GM20000 (cell line): ENCODE measurements at regions not wholly inside any gene's neighbourhood (a gene's known extent, or its start where the extent isn't known, plus 50 kb on each side); places are given as distances from the start of the nearest gene placed in this dataset.

ENCODE experiments used
- DNase-seq: peaks from one replicate; pipeline ENCODE4 v3.0.0; 2012; ENCODE audit warnings: low spot score
- TF ChIP-seq, protein P1 (sequence below): IDR thresholded peaks from 2 replicates; pipeline ENCODE4 v1.5.1; 2012; ENCODE audit warnings: mild to moderate bottlenecking, control low read depth; ENCODE audit errors: extremely low read depth, missing control alignments

DNA sequence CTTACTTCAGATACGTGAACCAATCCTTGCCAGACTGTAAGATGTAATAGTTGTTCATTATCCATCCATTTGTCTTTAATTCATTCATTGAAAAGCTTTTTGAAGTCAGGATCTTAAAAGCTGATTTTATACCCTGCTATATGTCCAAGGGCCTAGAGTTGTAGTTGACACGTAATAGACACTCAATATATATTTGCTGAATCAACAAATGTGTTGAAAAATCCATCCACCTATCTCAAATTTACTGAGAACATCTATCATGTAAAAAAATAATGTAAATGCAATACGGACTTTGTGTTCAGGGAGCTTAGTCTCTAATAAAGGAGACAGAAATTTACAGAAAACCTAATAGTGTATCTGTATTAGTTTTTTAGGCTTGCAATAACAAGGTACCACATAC is 521.0 kb downstream of the METTL15 start:
- TF ChIP-seq, protein P1, sequence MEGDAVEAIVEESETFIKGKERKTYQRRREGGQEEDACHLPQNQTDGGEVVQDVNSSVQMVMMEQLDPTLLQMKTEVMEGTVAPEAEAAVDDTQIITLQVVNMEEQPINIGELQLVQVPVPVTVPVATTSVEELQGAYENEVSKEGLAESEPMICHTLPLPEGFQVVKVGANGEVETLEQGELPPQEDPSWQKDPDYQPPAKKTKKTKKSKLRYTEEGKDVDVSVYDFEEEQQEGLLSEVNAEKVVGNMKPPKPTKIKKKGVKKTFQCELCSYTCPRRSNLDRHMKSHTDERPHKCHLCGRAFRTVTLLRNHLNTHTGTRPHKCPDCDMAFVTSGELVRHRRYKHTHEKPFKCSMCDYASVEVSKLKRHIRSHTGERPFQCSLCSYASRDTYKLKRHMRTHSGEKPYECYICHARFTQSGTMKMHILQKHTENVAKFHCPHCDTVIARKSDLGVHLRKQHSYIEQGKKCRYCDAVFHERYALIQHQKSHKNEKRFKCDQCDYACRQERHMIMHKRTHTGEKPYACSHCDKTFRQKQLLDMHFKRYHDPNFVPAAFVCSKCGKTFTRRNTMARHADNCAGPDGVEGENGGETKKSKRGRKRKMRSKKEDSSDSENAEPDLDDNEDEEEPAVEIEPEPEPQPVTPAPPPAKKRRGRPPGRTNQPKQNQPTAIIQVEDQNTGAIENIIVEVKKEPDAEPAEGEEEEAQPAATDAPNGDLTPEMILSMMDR = no peak
- no peak for DNase-seq

- TF ChIP-seq, protein P1 = no peak
- no peak for DNase-seq
Observed at GRCh38 chr11:28628412-28628811, 520.2 kb downstream of the METTL15 start.

- DNase-seq = no peak
Observed at GRCh38 chr11:28627690-28628255, 519.6 kb downstream of the METTL15 start.

DNA sequence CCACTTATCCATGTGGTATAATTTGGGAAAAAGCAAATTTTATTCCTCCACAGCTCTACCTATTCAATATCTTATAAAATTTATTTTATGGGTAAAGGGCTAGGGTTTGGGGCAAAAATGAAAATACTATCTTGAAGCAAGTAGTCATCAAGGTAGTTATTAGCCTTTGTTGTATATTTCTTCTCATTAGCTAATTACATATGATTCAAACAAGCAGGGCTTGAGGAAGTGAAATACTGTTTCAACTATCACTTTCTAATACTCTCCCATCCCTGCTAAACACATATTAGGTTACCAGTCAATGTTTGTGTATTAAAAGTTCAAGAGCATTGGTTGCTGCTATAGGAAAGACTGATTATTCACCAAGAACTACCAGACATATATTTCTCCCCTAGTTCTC is 517.3 kb downstream of the METTL15 start:
- no peak for DNase-seq
- TF ChIP-seq, protein P1 = no peak

More at GRCh38 chr11:28627690-28628255, 519.6 kb downstream of the METTL15 start:
- TF ChIP-seq, protein P1 = no peak

DNA sequence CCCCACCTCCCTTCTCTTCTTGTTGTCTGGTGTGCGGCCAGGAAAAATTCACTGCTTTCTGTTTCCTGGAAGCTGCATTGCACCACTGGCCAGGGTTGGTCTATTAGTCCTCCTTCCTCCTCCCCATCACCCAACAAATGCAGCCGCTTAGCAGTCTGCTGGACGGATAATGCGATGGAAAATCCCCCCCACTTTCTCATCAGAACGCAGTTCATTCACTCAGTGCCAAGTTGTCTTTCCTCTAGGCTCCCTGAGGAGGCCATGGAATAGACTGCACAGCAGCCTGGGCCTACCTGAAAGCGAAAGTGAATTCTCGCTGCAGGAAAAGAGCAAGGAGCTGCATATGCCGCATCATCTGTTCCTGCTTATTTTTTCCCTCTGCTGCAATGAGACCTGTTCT is 513.6 kb downstream of the METTL15 start:
- no peak for DNase-seq
- TF ChIP-seq, protein P1 = no peak

DNA sequence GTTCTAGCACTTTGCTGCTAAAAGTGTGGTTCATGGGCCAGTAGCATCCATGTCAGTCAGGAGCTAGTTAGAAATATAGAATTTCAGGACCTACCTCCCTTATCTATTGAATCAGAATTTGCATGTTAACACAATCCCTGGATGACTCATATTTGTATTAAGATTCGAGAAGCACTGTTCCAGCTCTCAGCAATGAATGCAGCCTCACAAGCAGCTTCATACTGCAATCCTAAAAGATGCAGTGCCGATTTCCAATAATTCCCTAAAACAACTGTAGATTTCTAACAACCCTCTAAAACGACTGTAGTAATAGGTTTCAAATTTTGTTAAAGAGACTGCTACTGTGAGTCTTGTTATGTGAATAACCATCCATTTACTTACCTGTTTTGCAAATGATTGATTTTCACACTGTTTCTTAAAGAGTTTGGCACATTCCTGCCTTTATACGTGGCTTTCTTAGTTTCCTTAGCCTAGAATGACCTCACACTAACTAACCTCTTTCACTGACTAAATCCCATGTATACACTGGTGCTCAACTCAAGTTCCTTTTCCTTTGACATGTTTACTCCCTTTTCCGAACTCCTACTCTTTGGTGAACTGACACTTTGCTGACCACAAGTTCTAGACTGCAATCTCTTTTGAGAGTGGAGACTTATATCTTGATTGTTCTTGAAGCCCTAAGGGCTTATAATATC is 511.8 kb downstream of the METTL15 start:
- TF ChIP-seq, protein P1 = no peak
- no peak for DNase-seq

- DNase-seq = no peak
- TF ChIP-seq, protein P1 = no peak
Observed at GRCh38 chr11:28618416-28618815, 510.2 kb downstream of the METTL15 start.
